HEK293T (cell line): ENCODE measurements at regions not wholly inside any gene's neighbourhood (a gene's known extent, or its start where the extent isn't known, plus 50 kb on each side); places are given as distances from the start of the nearest gene placed in this dataset.

Experiments used
- BHLHE40 ChIP-seq: fragments of 450-650 bp; IDR thresholded peaks from 2 replicates; pipeline ENCODE4 v1.6.1; 2016; ENCODE audit warnings: mild to moderate bottlenecking, moderate library complexity, borderline replicate concordance
- HDGF ChIP-seq: fragments of 450-650 bp; IDR thresholded peaks from 2 replicates; pipeline ENCODE4 v1.6.1; 2017; ENCODE audit warnings: antibody characterized with exemption, borderline replicate concordance
- TF ChIP-seq, protein P1 (sequence below): fragments of 450-650 bp; IDR thresholded peaks from 2 replicates; pipeline ENCODE4 v1.6.1; 2016

DNA sequence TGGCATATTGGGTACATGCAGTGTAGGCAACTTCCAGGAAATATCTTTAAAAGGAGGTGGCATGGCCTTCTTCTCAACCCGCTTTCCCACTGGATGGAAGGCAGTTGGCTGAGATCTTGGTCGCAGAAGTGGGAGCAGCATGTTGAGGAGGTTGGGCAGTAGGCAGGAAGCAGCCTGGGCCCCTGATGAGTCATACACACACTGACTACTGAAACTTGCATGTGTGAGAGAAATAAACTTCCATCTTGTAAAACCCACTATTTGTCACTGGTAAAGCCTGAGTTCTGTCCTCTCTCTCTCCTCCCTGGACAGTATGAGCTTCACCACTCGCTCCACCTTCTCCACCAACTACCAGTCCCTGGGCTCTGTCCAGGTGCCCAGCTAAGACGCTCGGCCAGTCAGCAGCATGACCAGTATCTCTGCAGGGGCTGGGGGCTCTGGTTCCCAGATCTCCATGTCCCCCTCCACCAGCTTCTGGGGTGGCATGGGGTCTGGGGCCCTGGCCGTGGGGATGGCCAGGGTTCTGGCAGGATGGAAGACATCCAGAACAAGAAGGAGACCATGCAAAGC, 233.8 kb upstream of the SPRED2 start:
- TF ChIP-seq, protein P1, sequence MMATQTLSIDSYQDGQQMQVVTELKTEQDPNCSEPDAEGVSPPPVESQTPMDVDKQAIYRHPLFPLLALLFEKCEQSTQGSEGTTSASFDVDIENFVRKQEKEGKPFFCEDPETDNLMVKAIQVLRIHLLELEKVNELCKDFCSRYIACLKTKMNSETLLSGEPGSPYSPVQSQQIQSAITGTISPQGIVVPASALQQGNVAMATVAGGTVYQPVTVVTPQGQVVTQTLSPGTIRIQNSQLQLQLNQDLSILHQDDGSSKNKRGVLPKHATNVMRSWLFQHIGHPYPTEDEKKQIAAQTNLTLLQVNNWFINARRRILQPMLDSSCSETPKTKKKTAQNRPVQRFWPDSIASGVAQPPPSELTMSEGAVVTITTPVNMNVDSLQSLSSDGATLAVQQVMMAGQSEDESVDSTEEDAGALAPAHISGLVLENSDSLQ, result no peak
- TF ChIP-seq BHLHE40, result no peak
- TF ChIP-seq HDGF, result no peak
